ENCODE measurements at regions not wholly inside any gene's neighbourhood (a gene's known extent, or its start where the extent isn't known, plus 50 kb on each side); places are given as distances from the start of the nearest gene placed in this dataset.

GRCh38 chr5:66302344-66302743, 158.2 kb downstream of the SREK1 start:
- H3K4me3 ChIP-seq (ENCODE audit: low read depth, low read length): no peak overlapping the region
- TF ChIP-seq, protein P1, sequence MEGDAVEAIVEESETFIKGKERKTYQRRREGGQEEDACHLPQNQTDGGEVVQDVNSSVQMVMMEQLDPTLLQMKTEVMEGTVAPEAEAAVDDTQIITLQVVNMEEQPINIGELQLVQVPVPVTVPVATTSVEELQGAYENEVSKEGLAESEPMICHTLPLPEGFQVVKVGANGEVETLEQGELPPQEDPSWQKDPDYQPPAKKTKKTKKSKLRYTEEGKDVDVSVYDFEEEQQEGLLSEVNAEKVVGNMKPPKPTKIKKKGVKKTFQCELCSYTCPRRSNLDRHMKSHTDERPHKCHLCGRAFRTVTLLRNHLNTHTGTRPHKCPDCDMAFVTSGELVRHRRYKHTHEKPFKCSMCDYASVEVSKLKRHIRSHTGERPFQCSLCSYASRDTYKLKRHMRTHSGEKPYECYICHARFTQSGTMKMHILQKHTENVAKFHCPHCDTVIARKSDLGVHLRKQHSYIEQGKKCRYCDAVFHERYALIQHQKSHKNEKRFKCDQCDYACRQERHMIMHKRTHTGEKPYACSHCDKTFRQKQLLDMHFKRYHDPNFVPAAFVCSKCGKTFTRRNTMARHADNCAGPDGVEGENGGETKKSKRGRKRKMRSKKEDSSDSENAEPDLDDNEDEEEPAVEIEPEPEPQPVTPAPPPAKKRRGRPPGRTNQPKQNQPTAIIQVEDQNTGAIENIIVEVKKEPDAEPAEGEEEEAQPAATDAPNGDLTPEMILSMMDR (IDR thresholded peaks at IDR 0.05; ENCODE audit: borderline replicate concordance, insufficient read depth, low read depth, low read length): no peak

DNA sequence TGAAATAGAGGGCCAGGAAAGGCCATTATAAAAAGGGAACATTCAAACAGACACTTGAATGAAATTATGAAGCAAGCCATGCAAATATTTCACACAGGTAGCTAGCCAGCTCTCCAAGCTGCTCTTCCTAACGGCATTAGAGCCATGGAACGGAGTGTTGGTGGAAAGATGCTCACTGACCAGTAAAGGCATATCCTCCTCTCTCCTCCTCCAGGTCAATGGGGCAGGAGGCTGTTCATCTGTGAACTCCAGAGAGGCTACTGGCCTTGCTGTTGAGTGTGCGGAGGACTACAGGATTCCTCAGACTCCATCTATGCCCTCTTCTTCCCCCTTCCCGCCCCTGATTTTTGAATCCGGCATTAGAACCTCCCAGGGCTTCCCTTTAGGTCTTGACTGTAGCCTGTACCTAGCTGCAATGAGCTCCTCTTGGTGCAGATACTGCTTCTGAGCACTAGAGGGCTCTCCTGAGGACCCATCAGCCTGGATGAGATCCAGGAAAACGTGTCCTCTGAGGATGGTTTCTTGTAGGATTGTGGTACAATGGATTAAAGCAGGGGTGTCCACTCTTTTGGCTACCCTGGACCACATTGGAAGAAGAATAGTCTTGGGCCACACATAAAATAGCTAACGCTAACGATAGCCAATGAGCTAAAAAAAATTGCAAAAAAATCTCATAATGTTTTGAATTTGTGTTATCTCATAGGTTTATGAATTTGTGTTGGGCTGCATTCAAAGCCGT, 162.2 kb downstream of the SREK1 start:
- H3K4me3 ChIP-seq (ENCODE audit: low read depth, low read length): no peak overlapping the region
- TF ChIP-seq, protein P1 (IDR thresholded peaks at IDR 0.05; ENCODE audit: borderline replicate concordance, insufficient read depth, low read depth, low read length): peak; percentile 89

DNA sequence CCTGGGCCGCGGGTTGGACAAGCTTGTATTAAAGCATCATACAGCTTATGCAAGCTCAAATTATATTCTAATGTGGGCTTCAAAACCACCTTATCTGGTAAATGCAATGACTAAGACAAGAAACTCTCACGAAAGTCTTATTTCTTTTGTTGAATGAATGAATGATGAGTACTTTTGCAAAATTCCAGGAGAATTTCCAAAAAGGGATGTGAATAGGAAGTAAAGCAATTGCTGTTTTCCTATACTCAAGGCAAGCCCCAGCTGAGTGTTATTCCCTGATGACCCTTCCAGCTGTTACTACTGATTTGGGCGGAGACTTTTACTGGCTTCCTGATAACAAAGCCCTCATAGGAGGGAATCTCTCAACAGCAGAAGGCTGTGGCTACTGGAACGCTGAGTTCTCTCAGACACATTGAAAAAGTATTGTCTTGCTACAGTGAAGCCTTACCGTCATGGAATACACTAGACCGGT, 162.8 kb downstream of the SREK1 start:
- TF ChIP-seq, protein P1 (IDR thresholded peaks at IDR 0.05; ENCODE audit: borderline replicate concordance, insufficient read depth, low read depth, low read length): no peak
- H3K4me3 ChIP-seq (ENCODE audit: low read depth, low read length): no peak overlapping the region

GRCh38 chr5:66307647-66308241, 163.6 kb downstream of the SREK1 start:
- TF ChIP-seq, protein P1 (IDR thresholded peaks at IDR 0.05; ENCODE audit: borderline replicate concordance, insufficient read depth, low read depth, low read length): peak; percentile 65
- no peak overlapping the region for H3K4me3 ChIP-seq (ENCODE audit: low read depth, low read length)

- H3K4me3 ChIP-seq (ENCODE audit: low read depth, low read length): no peak overlapping the region
- TF ChIP-seq, protein P1 (IDR thresholded peaks at IDR 0.05; ENCODE audit: borderline replicate concordance, insufficient read depth, low read depth, low read length): no peak
Observed at GRCh38 chr5:66312266-66312665, 168.2 kb downstream of the SREK1 start.

GRCh38 chr5:66315784-66316183, 171.7 kb downstream of the SREK1 start:
- TF ChIP-seq, protein P1 (IDR thresholded peaks at IDR 0.05; ENCODE audit: borderline replicate concordance, insufficient read depth, low read depth, low read length): no peak
- H3K4me3 ChIP-seq (ENCODE audit: low read depth, low read length): no peak overlapping the region
